GM12891 (cell line): ENCODE measurements at regions not wholly inside any gene's neighbourhood (a gene's known extent, or its start where the extent isn't known, plus 50 kb on each side); places are given as distances from the start of the nearest gene placed in this dataset.

Source experiments
- DNase-seq: peaks from one replicate; pipeline ENCODE4 v3.0.0; 2011; ENCODE audit warnings: low spot score; ENCODE audit not compliant: insufficient read length
- FAIRE-seq: peaks from 2 replicates; lab custom pipeline; 2011; peaks lifted over from hg19 to GRCh38; lab: Jason Lieb, UNC
- PAX5 ChIP-seq: IDR thresholded peaks from 2 replicates; pipeline ENCODE4 v1.6.1; 2011; ENCODE audit warnings: low read length, moderate library complexity, mild to moderate bottlenecking; ENCODE audit not compliant: insufficient read depth, severe bottlenecking
- POLR2A ChIP-seq: IDR thresholded peaks from 2 replicates; pipeline ENCODE4 v1.6.1; 2011; ENCODE audit warnings: low read depth, low read length, control low read depth
- POLR2AphosphoS5 ChIP-seq: IDR thresholded peaks from 2 replicates; pipeline ENCODE4 v1.6.1; 2011; ENCODE audit warnings: low read depth, low read length, control low read depth
- POU2F2 ChIP-seq: IDR thresholded peaks from 2 replicates; pipeline ENCODE4 v1.6.1; 2011; ENCODE audit warnings: low read depth, mild to moderate bottlenecking, control low read depth, low read length, moderate library complexity
- SPI1 ChIP-seq: IDR thresholded peaks from 2 replicates; pipeline ENCODE4 v1.6.1; 2011; ENCODE audit warnings: low read depth, low read length, control low read depth
- TAF1 ChIP-seq: IDR thresholded peaks from 2 replicates; pipeline ENCODE4 v1.6.1; 2011; ENCODE audit warnings: low read depth, low read length, control low read depth

DNA sequence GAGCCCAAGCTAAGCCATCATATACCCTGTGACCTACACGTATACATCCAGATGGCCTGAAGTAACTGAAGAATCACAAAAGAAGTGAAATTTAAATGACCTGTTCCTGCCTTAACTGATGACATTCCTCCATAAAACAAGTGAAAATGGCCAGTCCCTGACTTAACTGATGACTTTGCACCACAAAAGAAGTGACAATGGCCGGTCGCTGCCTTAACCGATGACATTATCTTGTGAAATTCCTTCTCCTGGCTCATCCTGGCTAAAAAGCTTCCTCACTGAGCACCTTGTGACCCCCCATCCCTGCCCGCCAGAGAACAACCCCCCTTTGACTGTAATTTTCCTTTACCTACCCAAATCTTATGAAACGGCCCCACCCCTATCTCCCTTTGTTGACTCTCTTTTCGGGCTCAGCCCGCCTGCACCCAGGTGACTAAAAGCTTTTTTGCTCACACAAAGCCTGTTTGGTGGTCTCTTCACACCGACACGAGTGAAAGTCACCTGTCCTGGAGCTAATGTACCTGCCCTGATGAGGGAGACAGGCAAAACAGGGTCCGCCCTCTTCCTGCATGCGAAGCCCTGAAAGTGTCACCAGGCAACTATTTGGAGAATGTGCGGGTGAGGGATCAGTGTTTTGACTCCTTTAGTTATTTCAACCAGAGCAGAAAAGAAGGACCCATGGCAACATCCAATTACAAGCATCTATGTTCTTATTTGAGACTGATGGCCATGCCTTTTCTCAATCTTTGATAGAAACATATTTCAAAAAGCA, 266.1 kb downstream of the SMARCA2 start:
- TF ChIP-seq TAF1 (no peak), POLR2AphosphoS5 (no peak), PAX5 (no peak), POU2F2 (no peak), SPI1 (no peak), POLR2A (no peak)
- FAIRE-seq (no peak), DNase-seq (no peak)

DNA sequence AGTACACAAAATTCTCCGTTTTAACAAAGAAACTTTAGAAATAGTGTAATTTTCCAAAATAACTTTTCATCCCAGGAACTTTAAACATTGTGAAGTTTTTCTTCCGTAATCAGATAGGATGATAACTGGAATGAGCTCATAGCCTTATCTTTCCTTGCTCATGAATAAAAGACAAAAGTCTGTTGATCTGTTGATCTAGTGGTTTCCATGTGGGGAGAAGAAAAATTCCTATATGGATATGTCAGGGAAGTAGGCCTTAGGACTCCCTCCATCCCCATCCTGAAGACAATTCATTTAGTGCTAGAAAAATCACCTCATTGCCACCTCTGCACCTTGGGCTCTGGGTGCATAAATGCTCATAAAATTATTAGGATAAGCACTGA, 266.6 kb downstream of the SMARCA2 start:
- TF ChIP-seq POU2F2 (no peak), PAX5 (no peak), TAF1 (no peak), POLR2AphosphoS5 (no peak), POLR2A (no peak), SPI1 (no peak)
- DNase-seq = no peak
- no peak for FAIRE-seq

DNA sequence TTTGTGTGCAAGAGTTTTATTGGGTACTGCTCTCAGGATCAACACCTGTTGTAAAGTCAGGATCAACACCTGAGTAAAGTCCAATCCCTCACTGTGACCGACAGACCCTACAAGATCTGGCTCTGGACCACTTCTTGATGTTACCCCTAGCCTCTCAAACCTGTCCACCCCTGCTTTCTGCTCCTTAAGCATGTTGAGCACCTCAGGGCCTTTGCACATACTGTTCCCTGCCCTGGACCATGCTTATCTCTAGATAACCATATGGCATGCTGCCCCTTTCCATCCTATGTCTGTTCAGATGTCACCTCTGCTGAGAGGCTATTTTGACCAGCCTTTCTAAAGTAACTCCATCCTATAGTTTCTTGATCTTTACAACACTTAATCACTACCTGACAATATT, 269.6 kb downstream of the SMARCA2 start:
- DNase-seq (no peak), FAIRE-seq (no peak)
- TF ChIP-seq TAF1 = no peak

DNA sequence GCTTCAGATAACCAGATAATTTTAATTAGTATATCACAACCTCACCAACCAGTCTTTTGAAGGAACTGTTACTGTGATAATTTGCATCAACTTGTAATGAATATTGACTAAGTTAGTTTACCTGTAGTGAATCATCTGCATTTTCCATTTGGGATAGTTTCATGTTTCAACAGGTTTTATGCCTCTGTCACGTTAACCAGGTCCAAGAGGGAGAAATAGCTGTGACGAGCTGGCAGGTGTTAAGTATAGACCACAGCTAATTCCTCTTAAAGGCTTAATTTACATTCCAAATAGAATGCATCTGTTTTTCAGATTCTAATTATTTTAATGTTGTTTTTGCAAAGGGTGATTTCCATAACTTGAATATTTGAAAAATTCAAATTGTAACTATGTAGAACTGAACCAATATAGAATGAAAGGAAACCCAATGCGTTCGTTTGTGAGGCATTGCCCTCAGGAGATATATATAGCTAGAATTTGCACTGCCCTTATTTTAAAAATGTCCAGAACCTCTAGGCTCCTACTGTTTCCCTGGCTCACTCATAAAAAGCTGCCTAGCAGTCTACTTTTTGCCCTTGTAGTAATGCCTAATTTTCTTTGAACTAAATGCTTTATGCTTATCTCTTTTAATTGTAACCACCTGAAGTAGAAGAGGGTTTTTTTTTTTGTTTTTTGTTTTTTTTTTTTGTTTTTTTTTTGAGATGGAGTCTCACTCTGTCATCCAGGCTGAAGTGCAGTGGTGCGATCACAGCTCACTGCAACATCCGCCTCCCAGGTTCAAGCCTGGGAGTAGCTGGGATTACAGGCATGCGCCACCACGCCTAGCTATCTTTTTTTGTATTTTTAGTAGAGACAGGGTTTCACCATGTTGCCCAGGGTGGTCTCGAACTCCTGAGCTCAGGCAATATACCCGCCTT, 270.5 kb downstream of the SMARCA2 start:
- DNase-seq (no peak), FAIRE-seq (no peak)
- TF ChIP-seq PAX5 = no peak
- no peak for TF ChIP-seq SPI1
- TF ChIP-seq POU2F2 = no peak
- TF ChIP-seq POLR2AphosphoS5 = no peak
- TF ChIP-seq TAF1 = no peak
- TF ChIP-seq POLR2A = no peak

DNA sequence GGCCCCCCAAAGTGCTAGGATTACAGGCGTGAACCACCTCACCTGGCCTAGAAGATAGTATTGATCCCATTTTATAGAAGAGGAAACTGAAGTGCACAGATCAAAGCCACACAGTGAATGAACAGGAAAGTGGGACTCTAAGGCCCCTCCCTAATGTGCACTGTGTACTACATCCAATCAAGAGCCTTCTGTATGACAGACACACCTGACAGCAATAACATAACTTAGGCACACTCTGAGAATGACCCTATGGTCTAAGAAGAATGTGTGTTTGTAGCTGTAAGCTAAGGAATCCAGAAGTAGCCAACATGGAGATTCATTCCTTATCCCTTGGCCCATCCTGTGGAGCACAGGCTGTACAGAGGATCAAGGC, 271.2 kb downstream of the SMARCA2 start:
- no peak for FAIRE-seq

DNA sequence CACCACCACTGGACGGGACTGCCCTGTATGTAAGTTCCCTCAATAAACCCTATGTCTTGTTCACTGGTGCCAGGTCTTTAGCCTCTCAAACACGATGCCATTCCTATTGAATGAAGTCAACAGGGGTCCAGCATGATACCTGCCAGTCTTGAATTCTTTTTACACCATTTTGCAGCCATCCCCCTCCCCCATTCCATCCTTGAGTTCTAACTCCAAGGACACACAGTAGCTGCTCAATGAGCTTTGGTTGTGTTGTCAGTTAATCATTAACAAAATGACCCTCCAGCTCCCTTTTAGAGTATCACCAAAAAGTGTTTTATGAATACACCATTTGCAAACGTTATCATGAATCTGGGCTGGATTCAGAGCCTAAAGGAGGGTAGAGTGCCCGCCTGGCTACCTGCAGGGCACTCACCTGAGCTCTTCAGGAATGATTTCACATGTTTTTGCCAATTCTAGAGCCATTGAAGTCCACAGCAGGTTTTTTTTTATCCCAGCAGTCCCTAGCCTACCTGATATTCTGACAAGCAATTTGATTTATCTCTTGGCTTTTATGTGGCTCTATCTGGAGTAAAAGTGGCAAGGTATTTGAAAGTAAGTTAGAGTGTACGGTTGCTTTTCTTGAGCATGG, 271.8 kb downstream of the SMARCA2 start:
- FAIRE-seq (no peak), DNase-seq (no peak)
- TF ChIP-seq POLR2AphosphoS5 (no peak), POU2F2 (no peak), POLR2A (no peak), SPI1 (no peak), PAX5 (no peak), TAF1 (no peak)

More for the DNA sequence above, 271.2 kb downstream of the SMARCA2 start:
- DNase-seq = no peak
- TF ChIP-seq TAF1 (no peak), POLR2A (no peak), POU2F2 (no peak)

DNA sequence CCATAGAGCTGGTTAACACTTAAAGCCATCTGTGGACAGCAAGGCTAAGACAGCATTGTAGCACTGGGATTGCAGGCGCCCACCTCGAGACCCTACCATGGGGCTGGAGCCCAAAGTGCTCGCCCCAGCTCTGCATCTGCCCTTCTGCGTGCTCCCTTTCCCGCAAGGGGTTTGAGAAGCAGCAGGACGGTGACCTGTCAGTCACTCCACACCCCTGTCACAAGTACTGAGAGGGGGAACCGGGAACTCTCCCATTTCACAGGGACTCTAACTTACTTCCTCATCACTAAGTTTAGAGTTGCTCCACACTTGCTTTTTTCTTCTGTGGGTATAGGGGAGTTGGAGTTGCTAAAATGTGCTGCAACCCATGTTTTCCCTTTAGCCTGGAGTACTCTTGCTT, 273.2 kb downstream of the SMARCA2 start:
- TF ChIP-seq POU2F2 = no peak
- no peak for TF ChIP-seq SPI1
- FAIRE-seq (no peak), DNase-seq (no peak)

DNA sequence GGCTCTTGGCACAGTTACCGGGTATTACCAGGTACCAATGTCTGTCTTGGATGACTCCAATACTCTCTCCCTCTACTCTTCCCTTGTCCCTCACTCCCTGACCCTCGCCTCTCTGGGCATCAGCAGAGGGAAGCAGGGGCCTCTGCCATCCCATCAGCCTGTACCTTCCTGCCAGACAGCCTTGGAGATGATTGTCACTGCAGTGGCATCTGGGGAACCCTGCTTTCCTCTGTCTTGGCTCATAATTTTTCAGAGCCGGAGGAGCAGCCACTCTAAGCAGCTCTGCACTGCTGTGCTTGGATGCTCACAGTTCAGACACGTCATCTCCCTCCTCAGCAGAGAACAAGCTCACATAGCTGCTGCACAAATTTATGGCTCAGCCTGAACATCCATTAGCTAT, 274.1 kb downstream of the SMARCA2 start:
- TF ChIP-seq SPI1 = no peak
- TF ChIP-seq POLR2A = no peak
- no peak for TF ChIP-seq TAF1
- no peak for TF ChIP-seq POU2F2
- TF ChIP-seq PAX5 = no peak
- FAIRE-seq (no peak), DNase-seq (no peak)

DNA sequence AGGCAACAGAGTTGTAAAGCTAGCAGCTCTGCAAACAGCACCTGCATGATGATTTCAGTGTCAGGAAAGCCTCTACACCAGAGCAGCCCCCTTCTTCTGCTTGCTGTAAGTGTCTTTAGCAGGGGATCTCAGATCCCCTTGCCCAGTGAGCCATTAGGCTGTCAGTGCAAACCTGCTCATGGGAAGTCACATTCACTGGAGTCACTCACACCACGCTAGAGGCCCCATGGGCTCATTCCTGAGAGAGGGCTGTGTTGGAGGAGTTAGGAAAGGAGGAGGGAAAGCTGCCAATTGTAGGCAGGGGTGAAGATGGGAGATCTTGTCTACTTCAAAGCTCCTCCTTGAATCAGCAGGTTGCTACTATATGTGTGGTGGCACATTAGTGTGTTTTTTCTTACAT, 275.2 kb downstream of the SMARCA2 start:
- DNase-seq (no peak), FAIRE-seq (no peak)
- TF ChIP-seq SPI1 = no peak
- no peak for TF ChIP-seq POU2F2
- TF ChIP-seq POLR2A = no peak
- no peak for TF ChIP-seq POLR2AphosphoS5
- no peak for TF ChIP-seq PAX5
- no peak for TF ChIP-seq TAF1
